GM12873 (cell line): ENCODE measurements at regions not wholly inside any gene's neighbourhood (a gene's known extent, or its start where the extent isn't known, plus 50 kb on each side); places are given as distances from the start of the nearest gene placed in this dataset.

Experiments
- TF ChIP-seq, protein P1 (sequence below): IDR thresholded peaks from 2 replicates; pipeline ENCODE4 v1.5.1; 2012; ENCODE audit warnings: low read depth, mild to moderate bottlenecking, moderate library complexity, low read length, control low read depth; ENCODE audit not compliant: insufficient read depth; ENCODE audit errors: missing control alignments

DNA sequence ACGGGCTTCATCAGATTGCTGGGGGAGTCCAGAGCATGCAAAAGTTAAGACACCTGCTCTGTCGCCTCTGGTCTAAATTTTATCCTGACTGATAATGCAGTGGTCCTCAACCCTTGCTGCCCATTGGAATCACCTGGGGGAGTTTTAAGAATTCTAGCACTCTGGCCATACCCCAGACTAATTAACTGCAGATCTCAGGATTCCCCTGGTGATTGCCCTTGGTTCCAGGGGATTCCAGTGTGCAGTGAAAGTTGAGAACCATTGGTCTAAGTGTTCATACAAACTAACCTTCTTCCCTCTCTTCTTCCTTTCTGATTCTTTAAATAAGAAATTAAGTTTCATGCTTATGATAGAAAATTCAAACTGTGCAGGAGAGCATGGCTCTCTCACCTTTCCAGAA, 105.7 kb upstream of the MGAT5 start:
- TF ChIP-seq, protein P1, sequence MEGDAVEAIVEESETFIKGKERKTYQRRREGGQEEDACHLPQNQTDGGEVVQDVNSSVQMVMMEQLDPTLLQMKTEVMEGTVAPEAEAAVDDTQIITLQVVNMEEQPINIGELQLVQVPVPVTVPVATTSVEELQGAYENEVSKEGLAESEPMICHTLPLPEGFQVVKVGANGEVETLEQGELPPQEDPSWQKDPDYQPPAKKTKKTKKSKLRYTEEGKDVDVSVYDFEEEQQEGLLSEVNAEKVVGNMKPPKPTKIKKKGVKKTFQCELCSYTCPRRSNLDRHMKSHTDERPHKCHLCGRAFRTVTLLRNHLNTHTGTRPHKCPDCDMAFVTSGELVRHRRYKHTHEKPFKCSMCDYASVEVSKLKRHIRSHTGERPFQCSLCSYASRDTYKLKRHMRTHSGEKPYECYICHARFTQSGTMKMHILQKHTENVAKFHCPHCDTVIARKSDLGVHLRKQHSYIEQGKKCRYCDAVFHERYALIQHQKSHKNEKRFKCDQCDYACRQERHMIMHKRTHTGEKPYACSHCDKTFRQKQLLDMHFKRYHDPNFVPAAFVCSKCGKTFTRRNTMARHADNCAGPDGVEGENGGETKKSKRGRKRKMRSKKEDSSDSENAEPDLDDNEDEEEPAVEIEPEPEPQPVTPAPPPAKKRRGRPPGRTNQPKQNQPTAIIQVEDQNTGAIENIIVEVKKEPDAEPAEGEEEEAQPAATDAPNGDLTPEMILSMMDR: no peak

DNA sequence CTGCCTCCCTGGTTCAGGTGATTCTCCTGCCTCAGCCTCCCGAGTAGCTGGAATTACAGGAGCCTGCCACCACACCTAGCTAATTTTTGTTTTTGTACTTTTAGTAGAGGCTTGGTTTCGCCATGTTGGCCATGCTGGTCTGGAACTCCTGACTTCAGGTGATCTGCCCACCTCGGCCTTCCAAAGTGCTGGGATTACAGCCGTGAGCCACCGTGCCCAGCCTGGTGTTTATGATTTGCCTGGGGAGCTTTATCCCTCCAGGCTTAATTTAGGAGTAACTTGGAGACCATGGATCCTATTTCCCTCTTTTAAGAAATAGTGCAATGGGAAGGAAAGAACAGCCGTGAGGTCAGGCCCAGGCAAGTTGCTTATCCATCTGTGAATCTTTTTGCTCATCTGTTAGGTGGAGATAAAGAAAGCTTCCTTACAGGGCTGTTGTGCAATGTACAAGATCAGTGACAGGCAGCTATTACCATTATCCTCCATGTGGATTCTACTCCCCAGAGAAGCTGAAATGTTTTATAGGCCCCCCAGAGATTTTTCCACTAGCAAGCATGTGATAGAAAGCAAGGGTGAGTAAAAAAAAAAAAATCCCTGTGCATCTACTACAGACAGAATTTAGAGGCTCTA, 104.9 kb upstream of the MGAT5 start:
- TF ChIP-seq, protein P1: no peak

DNA sequence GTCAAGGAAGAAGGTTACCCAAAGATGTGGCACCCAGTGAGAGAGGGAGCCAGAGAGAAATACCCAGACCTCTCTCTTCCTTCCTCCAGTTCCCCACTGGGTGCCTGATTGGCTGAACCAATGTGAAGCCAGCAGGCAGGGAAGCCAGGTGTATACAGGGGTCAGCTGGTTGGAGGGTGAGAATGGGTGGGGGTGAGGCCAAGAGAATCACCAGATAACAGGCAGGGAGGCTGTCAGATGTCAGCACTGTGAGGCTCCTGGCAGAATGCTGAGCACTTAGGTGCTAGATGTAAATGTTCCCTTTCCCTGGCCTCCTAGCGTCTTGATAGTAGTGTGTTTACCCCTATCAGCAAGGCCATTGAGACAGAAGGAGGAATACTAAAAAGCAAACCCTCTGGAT, 104.0 kb upstream of the MGAT5 start:
- TF ChIP-seq, protein P1: no peak

DNA sequence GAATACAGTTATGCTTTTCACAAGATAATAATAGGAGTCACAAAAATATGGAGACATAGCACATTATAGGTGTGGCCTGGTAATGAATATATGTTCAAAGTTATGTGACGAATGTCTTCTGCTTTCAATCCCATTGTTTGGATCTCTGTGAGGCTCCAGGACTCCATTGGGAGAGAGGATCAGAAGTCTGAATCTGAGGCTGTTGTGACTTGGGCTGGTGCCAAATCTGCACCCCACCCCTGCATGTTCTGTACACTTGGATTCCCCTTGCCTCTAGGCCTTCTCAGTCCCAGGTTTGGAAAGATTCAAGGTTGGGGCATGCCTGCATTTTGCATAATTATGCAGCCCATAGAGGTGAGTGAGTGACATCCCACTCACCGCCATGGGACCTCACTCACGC, 103.1 kb upstream of the MGAT5 start:
- TF ChIP-seq, protein P1: no peak

DNA sequence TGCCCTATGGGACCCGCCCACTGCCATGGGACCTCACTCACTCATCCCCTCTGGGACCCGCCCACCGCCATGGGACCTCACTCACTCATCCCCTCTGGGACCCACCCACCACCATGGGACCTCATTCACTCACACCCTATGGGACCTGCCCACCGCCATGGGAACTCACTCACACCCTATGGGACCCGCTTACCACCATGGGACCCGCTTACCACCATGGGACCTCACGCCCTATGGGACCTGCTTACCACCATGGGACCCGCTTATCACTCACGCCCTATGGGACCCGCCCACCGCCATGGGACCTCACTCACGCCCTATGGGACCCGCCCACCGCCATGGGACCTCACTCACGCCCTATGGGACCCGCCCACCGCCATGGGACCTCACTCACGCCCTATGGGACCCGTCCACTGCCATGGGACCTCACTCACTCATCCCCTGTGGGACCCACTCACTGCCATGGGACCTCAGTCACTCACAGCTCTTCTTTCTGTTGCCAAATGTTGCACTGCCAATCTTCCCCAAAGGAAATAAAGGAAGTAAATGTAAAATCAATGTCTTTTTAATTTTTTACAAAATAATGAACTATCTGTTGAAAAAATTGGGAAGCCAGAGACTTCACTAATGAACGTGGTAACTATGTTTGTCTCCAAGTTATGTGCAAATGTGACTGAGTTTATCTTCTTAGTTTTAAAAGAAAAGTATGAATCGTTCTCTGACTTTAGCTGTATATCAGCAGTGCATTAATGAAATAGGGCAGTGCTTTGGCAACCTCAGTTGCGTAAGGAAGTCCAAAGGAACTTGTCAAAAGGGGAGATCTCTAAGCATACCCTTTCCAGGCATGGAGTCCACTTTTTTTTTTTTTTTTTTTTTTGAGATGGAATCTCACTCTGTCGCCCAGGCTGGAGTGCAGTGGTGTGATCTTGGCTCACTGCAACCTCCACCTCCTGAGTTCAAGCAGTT, 101.5 kb upstream of the MGAT5 start:
- TF ChIP-seq, protein P1: no peak

DNA sequence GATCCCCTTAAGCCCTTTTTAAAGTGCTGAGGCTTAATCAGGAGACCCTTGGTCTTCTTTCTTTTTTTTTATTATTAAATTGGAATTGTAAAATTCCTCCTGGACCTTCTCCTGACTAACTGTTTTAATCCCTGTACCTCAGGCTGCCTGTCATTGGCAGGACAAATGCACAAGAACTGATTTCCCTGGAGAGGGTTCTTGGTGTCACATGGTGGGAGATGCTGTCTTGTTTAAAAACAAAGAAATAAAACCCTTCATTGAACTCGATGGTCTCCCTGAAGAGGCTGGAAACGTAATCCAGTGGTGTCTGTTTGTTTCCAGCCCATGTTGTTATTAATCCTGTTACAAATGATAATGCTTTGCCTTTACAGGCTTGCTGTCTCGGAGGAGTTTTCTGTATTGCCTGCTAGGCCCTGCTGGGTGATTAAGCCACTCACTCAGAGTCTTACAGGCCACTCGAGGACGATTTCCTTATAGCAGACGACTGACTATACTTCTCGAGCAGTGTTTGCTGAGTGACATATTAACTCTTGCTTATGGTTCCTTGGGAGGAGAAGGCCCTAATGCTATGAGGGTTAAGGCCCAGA, 100.5 kb upstream of the MGAT5 start:
- TF ChIP-seq, protein P1: no peak

DNA sequence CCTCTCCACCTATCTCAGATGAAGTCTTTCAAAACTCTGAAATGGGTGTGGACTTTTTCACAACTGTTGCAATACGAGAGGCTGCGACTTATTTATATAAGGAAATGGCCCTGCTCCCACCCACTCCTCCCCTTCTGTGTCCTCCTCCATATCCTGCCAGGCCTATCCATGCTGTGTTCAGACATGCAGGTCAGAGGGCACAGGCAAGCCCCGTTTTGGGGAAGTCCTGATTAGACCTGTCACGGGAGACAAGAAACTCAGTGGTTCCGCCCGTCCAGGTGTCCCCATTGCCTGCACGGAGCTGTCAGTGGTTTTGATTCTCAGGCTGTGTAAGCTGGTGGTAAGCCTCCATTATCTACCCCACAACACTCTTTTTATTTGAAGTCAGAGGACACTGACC, 99.6 kb upstream of the MGAT5 start:
- TF ChIP-seq, protein P1: no peak
